ENCODE measurements at regions not wholly inside any gene's neighbourhood (a gene's known extent, or its start where the extent isn't known, plus 50 kb on each side); places are given as distances from the start of the nearest gene placed in this dataset.
"Not testable (repeated sequence)": the region's sequence is repeated elsewhere in the genome, so short reads cannot be mapped to it uniquely, and the experiment has no call there.

DNA sequence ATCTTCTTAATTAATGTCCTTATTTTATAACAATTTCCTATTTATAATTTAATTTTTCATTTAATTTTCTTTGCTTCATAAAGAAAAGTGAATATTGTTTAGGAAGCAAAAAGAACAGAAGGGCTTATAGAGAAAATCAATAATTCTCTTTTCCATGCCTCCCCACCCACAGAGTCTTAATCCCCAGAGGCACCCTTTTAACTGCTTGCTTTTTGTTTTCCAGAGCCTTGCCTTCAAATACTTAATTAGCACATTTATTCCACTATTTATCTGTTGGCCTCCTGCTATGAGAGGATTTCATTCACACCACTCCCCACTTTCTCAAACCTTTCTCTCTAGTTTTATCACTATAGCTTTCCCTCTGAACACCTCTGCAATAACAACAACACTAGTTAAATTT lies 373.6 kb downstream of the MBD2 start:
- no peaks in the 10 kb centered on the region for H3K4me1 ChIP-seq (replicated peaks)
- DNase-seq (ENCODE audit: low spot score), result no peak
- TF ChIP-seq POLR2AphosphoS5 (IDR thresholded peaks at IDR 0.05), result no peak
- no peak for TF ChIP-seq POLR2A (IDR thresholded peaks at IDR 0.05)
- no peak for TF ChIP-seq CTCF (IDR thresholded peaks at IDR 0.05)
- no peaks in the 10 kb centered on the region for H3K27me3 ChIP-seq (replicated peaks; ENCODE audit: insufficient read depth)
- no peaks in the 10 kb centered on the region for H3K36me3 ChIP-seq
- H3K9me3 ChIP-seq, result no peaks in the 10 kb centered on the region
- no peak overlapping the region for H3K27ac ChIP-seq
- no peak overlapping the region for H3K4me3 ChIP-seq
- intact Hi-C loops (cut with DNase I), result no loop called here

GRCh38 chr18:53843763-53844162 lies 380.7 kb downstream of the MBD2 start:
- Histone ChIP-seq H3K9me3 (no peaks in the 10 kb centered on the region), H3K36me3 (no peaks in the 10 kb centered on the region), H3K27me3 (replicated peaks; ENCODE audit: insufficient read depth) (no peaks in the 10 kb centered on the region), H3K4me3 (no peak overlapping the region), H3K4me1 (replicated peaks) (no peaks in the 10 kb centered on the region), H3K27ac (no peak overlapping the region)
- no peak for TF ChIP-seq POLR2AphosphoS5 (IDR thresholded peaks at IDR 0.05)
- TF ChIP-seq POLR2A (IDR thresholded peaks at IDR 0.05), result no peak
- TF ChIP-seq CTCF (IDR thresholded peaks at IDR 0.05), result no peak
- intact Hi-C loops (cut with DNase I), result no loop called here
- no peak for DNase-seq (ENCODE audit: low spot score)
- 69% methylated on average over 1 of the region's 1 CpG for WGBS

- intact Hi-C loops (cut with DNase I), result no loop called here
- no peak for DNase-seq (ENCODE audit: low spot score)
- 64% methylated on average over 5 of the region's 5 CpGs for WGBS
- Histone ChIP-seq H3K4me1 (replicated peaks) (no peaks in the 10 kb centered on the region), H3K36me3 (no peaks in the 10 kb centered on the region), H3K27me3 (replicated peaks; ENCODE audit: insufficient read depth) (no peaks in the 10 kb centered on the region), H3K27ac (no peak overlapping the region), H3K4me3 (no peak overlapping the region), H3K9me3 (no peaks in the 10 kb centered on the region)
- TF ChIP-seq CTCF (IDR thresholded peaks at IDR 0.05) (no peak), POLR2AphosphoS5 (IDR thresholded peaks at IDR 0.05) (no peak), POLR2A (IDR thresholded peaks at IDR 0.05) (no peak)
These were observed 381.2 kb downstream of the MBD2 start for GRCh38 chr18:53843113-53843760.

GRCh38 chr18:53838746-53839145 lies 385.7 kb downstream of the MBD2 start:
- no peak for DNase-seq (ENCODE audit: low spot score)
- Histone ChIP-seq H3K36me3 (no peaks in the 10 kb centered on the region), H3K9me3 (no peaks in the 10 kb centered on the region), H3K4me1 (replicated peaks) (no peaks in the 10 kb centered on the region), H3K27me3 (replicated peaks; ENCODE audit: insufficient read depth) (no peaks in the 10 kb centered on the region), H3K4me3 (no peak overlapping the region), H3K27ac (no peak overlapping the region)
- intact Hi-C loops (cut with DNase I), result no loop called here
- TF ChIP-seq POLR2AphosphoS5 (IDR thresholded peaks at IDR 0.05) (no peak), POLR2A (IDR thresholded peaks at IDR 0.05) (no peak), CTCF (IDR thresholded peaks at IDR 0.05) (no peak)
- 11% methylated on average over 4 of the region's 4 CpGs for WGBS

DNA sequence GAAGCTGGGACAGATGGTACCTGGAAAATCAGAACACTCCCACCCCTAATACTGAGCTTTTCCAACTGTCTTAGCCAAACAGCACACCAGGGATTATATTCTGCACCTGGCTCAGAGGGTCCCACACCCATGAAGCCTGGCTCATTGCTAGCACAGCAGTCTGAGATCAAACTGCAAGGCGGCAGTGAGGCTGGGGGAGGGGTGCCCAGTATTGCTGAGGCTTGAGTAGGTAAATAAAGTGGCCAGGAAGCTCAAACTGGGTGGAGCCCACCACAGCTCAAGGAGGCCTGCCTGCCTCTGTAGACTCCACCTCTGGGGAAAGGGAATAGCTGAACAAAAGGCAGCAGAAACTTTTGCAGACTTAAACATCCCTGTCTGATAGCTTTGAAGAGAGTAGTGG lies 403.3 kb downstream of the MBD2 start:
- H3K36me3 ChIP-seq; H3K4me3 ChIP-seq; intact Hi-C loops (cut with DNase I); H3K9me3 ChIP-seq; H3K4me1 ChIP-seq (replicated peaks); DNase-seq (ENCODE audit: low spot score); H3K27me3 ChIP-seq (replicated peaks; ENCODE audit: insufficient read depth); H3K27ac ChIP-seq: not testable (repeated sequence)
- WGBS, result 11% methylated on average over 1 of the region's 1 CpG

Data from prostate gland (tissue), 2 donors.